Skeletal muscle satellite cell (primary cell): ENCODE measurements at regions not wholly inside any gene's neighbourhood (a gene's known extent, or its start where the extent isn't known, plus 50 kb on each side); places are given as distances from the start of the nearest gene placed in this dataset.

Source experiments
- H3K27me3 ChIP-seq: 2 replicates; pipeline ENCODE4 v1.7.0; 2013; ENCODE audit warnings: low read length; ENCODE audit not compliant: control insufficient read depth, insufficient read depth
- H3K36me3 ChIP-seq: 2 replicates; pipeline ENCODE4 v1.7.0; 2013; ENCODE audit warnings: mild to moderate bottlenecking, control low read depth, low read length; ENCODE audit not compliant: insufficient read depth
- H3K4me1 ChIP-seq: 2 replicates; pipeline ENCODE4 v1.7.0; 2013; ENCODE audit warnings: low read length; ENCODE audit not compliant: control insufficient read depth, insufficient read depth
- H3K4me2 ChIP-seq: 2 replicates; pipeline ENCODE4 v1.7.0; 2013; ENCODE audit warnings: mild to moderate bottlenecking, low read length
- H3K4me3 ChIP-seq: 2 replicates; pipeline ENCODE4 v1.7.0; 2013; ENCODE audit warnings: low read length
- H3K9ac ChIP-seq: 2 replicates; pipeline ENCODE4 v1.7.0; 2013; ENCODE audit warnings: mild to moderate bottlenecking, low read depth, low read length, moderate library complexity
- H3K9me3 ChIP-seq: replicated peaks from 2 replicates; pipeline ENCODE4 v1.7.0; 2013; ENCODE audit warnings: mild to moderate bottlenecking, control low read depth, low read length

DNA sequence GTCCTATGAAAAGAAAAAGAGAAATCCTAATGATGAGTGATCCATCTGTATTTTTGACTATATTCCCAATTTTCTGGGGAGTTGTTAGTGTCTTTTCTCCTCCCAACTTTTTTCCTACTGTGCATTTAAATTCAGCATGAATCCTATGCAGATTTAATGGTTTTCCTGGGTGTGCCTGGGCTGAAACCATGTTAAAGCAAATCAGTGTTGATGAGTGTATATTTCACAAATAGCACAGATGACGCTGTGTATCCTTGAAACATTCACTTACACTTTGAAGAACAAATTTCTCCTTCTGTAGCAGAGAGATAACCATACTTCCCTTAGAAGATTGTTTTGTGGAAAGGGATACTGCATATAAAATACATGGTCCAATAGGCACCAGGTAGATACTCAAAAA, 114.3 kb downstream of the TRIB2 start:
- H3K9me3 ChIP-seq: no peaks in the 10 kb centered on the region
- H3K9ac ChIP-seq: no peak overlapping the region
- no peak overlapping the region for H3K4me2 ChIP-seq
- no peaks in the 10 kb centered on the region for H3K36me3 ChIP-seq
- no peaks in the 10 kb centered on the region for H3K4me1 ChIP-seq
- no peak overlapping the region for H3K4me3 ChIP-seq
- no peaks in the 10 kb centered on the region for H3K27me3 ChIP-seq

GRCh38 chr2:12834239-12834638, 117.5 kb downstream of the TRIB2 start:
- no peaks in the 10 kb centered on the region for H3K36me3 ChIP-seq
- no peaks in the 10 kb centered on the region for H3K9me3 ChIP-seq
- no peak overlapping the region for H3K9ac ChIP-seq
- no peak overlapping the region for H3K4me2 ChIP-seq
- no peaks in the 10 kb centered on the region for H3K27me3 ChIP-seq
- H3K4me1 ChIP-seq: no peaks in the 10 kb centered on the region
- H3K4me3 ChIP-seq: no peak overlapping the region

DNA sequence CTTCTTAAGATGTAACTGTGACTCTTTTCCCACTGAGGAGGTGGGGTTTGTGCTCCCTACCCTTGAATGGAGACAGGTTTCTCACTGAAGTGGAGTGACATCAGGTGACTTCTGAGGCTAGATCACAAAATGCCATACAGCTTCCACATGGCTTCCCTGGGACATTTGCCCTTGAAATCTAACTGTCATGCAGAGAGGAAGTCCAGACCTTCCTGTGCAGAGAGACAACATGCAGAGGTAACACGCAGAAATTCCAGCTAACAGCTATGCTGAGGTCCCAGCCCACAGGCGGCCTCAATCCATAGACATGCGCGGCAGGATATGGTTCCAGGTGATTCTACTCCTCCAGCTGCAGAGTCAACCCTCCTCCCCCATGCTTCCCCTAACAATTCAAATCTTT, 119.0 kb downstream of the TRIB2 start:
- no peaks in the 10 kb centered on the region for H3K36me3 ChIP-seq

DNA sequence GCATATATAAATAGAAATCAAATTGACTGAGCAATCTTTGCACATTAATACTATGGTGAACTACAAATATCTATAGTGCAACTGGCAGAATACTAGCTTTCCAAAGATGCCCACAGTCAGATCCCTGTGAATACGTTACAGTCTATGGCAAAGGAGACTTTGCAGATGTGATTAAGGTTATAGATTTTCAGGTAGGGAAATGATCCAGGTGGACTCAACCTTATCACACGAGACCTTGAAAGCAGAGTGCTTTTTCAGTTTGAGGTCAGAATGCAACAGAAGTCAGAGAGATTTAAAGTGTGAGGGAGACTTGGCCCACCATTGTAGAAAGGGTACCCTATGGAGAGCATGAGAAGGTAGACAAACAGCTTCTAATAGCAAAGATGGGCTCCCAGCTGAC, 122.6 kb downstream of the TRIB2 start:
- no peaks in the 10 kb centered on the region for H3K4me1 ChIP-seq
- no peaks in the 10 kb centered on the region for H3K9me3 ChIP-seq
- no peak overlapping the region for H3K9ac ChIP-seq
- H3K36me3 ChIP-seq: no peaks in the 10 kb centered on the region
- no peak overlapping the region for H3K4me3 ChIP-seq
- no peaks in the 10 kb centered on the region for H3K27me3 ChIP-seq
- H3K4me2 ChIP-seq: no peak overlapping the region

More for the DNA sequence above, 119.0 kb downstream of the TRIB2 start:
- H3K4me1 ChIP-seq: no peaks in the 10 kb centered on the region
- H3K9ac ChIP-seq: no peak overlapping the region
- H3K9me3 ChIP-seq: no peaks in the 10 kb centered on the region
- H3K4me3 ChIP-seq: no peak overlapping the region
- H3K4me2 ChIP-seq: no peak overlapping the region
- no peaks in the 10 kb centered on the region for H3K27me3 ChIP-seq

- no peaks in the 10 kb centered on the region for H3K27me3 ChIP-seq
- no peaks in the 10 kb centered on the region for H3K4me1 ChIP-seq
- H3K9ac ChIP-seq: no peak overlapping the region
- no peaks in the 10 kb centered on the region for H3K36me3 ChIP-seq
- no peak overlapping the region for H3K4me2 ChIP-seq
- H3K4me3 ChIP-seq: no peak overlapping the region
- no peaks in the 10 kb centered on the region for H3K9me3 ChIP-seq
These were observed 124.3 kb downstream of the TRIB2 start for GRCh38 chr2:12841021-12841420.

- no peaks in the 10 kb centered on the region for H3K4me1 ChIP-seq
- no peak overlapping the region for H3K4me2 ChIP-seq
- no peak overlapping the region for H3K4me3 ChIP-seq
- no peaks in the 10 kb centered on the region for H3K36me3 ChIP-seq
- no peaks in the 10 kb centered on the region for H3K9me3 ChIP-seq
- H3K9ac ChIP-seq: no peak overlapping the region
- H3K27me3 ChIP-seq: no peaks in the 10 kb centered on the region
These were observed 126.2 kb downstream of the TRIB2 start for GRCh38 chr2:12842917-12843316.

GRCh38 chr2:12844511-12844910, 127.8 kb downstream of the TRIB2 start:
- no peaks in the 10 kb centered on the region for H3K27me3 ChIP-seq
- H3K4me3 ChIP-seq: no peak overlapping the region
- no peak overlapping the region for H3K9ac ChIP-seq
- no peak overlapping the region for H3K4me2 ChIP-seq
- H3K4me1 ChIP-seq: no peaks in the 10 kb centered on the region
- H3K9me3 ChIP-seq: no peaks in the 10 kb centered on the region
- no peaks in the 10 kb centered on the region for H3K36me3 ChIP-seq

GRCh38 chr2:12847694-12848575, 131.2 kb downstream of the TRIB2 start:
- Histone ChIP-seq H3K4me2 (no peak overlapping the region), H3K9ac (no peak overlapping the region), H3K4me1 (no peaks in the 10 kb centered on the region), H3K36me3 (no peaks in the 10 kb centered on the region), H3K27me3 (no peaks in the 10 kb centered on the region), H3K4me3 (no peak overlapping the region), H3K9me3 (no peaks in the 10 kb centered on the region)

DNA sequence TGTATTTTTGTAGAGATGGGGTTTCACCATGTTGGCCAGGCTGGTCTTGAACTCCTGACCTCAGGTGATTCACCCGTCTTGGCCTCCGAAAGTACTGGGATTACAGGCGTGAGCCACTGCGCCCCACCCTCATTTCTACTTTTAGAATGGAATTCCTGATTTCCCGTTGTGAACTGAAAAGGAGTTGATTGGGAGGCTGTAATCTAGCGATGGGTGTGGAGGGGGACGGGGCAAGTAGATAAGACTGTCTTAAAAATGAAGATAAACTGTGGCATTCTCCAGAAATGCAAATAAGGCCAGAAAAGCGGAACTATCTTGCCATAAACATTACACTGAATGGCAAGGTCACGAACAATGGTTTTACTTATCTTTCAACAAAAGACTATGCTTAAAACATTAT, 135.4 kb downstream of the TRIB2 start:
- no peaks in the 10 kb centered on the region for H3K9me3 ChIP-seq
- H3K36me3 ChIP-seq: no peaks in the 10 kb centered on the region
- no peak overlapping the region for H3K4me2 ChIP-seq
- H3K4me1 ChIP-seq: peaks cover 12% of the 10 kb centered on the region
- H3K4me3 ChIP-seq: no peak overlapping the region
- H3K27me3 ChIP-seq: no peaks in the 10 kb centered on the region
- no peak overlapping the region for H3K9ac ChIP-seq

- no peak overlapping the region for H3K4me3 ChIP-seq
- no peaks in the 10 kb centered on the region for H3K36me3 ChIP-seq
- no peaks in the 10 kb centered on the region for H3K27me3 ChIP-seq
- no peaks in the 10 kb centered on the region for H3K9me3 ChIP-seq
- H3K4me1 ChIP-seq: peaks cover 31% of the 10 kb centered on the region
- H3K9ac ChIP-seq: no peak overlapping the region
- no peak overlapping the region for H3K4me2 ChIP-seq
These were observed 137.3 kb downstream of the TRIB2 start for GRCh38 chr2:12854001-12854530.

GRCh38 chr2:12855508-12855907, 138.8 kb downstream of the TRIB2 start:
- Histone ChIP-seq H3K4me1 (peaks cover 32% of the 10 kb centered on the region), H3K4me2 (no peak overlapping the region), H3K4me3 (no peak overlapping the region), H3K9ac (no peak overlapping the region), H3K36me3 (no peaks in the 10 kb centered on the region), H3K27me3 (no peaks in the 10 kb centered on the region), H3K9me3 (no peaks in the 10 kb centered on the region)
